Ectodermal cell (in vitro differentiated cells): ENCODE measurements at regions not wholly inside any gene's neighbourhood (a gene's known extent, or its start where the extent isn't known, plus 50 kb on each side); places are given as distances from the start of the nearest gene placed in this dataset.
"Not testable (repeated sequence)": the region's sequence is repeated elsewhere in the genome, so short reads cannot be mapped to it uniquely, and the experiment has no call there.

ENCODE experiments used
- H3K27ac ChIP-seq: 2 replicates; pipeline ENCODE4 v1.7.0; 2013; ENCODE audit warnings: mild to moderate bottlenecking, low read depth, low read length; ENCODE audit not compliant: insufficient read depth, poor library complexity, severe bottlenecking
- H3K27me3 ChIP-seq: 2 replicates; pipeline ENCODE4 v1.7.0; 2013; ENCODE audit warnings: mild to moderate bottlenecking, low read length; ENCODE audit not compliant: insufficient read depth, control insufficient read depth, poor library complexity, severe bottlenecking
- H3K36me3 ChIP-seq: one replicate; pipeline ENCODE4 v1.7.0; 2013; ENCODE audit warnings: low read length; ENCODE audit not compliant: control insufficient read depth, insufficient read depth
- H3K4me1 ChIP-seq: one replicate; pipeline ENCODE4 v1.7.0; 2013; ENCODE audit warnings: low read length; ENCODE audit not compliant: control insufficient read depth, insufficient read depth
- H3K4me3 ChIP-seq: 2 replicates; pipeline ENCODE4 v1.7.0; 2013; ENCODE audit warnings: low read depth, low read length, control low read depth; ENCODE audit not compliant: insufficient read depth
- H3K9me3 ChIP-seq: 2 replicates; pipeline ENCODE4 v1.7.0; 2013; ENCODE audit warnings: mild to moderate bottlenecking, low read length, moderate library complexity; ENCODE audit not compliant: control insufficient read depth
- WGBS, 2 experiments: methylation state at CpG; one replicate each; pipeline ENCODE4 v1.1.7; 2013; ENCODE audit warnings: missing lambda C conversion rate in 2 of 2; 5-methylcytosine and 5-hydroxymethylcytosine counted together

DNA sequence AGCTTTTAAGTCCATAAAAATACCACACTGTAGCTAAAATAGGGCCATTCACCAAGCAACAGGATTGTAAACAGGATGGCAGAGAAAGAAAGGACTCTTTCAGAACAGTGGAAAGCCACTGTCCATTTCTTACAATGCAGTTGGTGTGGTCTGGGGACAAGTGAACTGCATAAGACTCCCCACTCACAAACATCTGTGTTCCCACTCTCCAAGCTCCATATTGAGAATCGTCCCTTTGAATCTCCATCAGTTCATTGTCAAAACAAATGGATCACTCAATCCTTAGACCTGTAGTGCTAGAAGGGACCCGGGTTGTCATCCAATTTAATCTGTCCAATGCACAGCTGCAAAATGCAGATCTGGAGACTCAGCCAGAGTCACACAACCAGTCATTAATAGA is 347.4 kb upstream of the KLHL29 start:
- 93 to 94% methylated on average over 2 of the region's 2 CpGs for WGBS, 2 experiments
- no peaks in the 10 kb centered on the region for H3K27me3 ChIP-seq
- no peaks in the 10 kb centered on the region for H3K9me3 ChIP-seq
- no peaks in the 10 kb centered on the region for H3K36me3 ChIP-seq
- H3K27ac ChIP-seq: no peak overlapping the region
- peaks cover 7% of the 10 kb centered on the region for H3K4me1 ChIP-seq
- no peak overlapping the region for H3K4me3 ChIP-seq

GRCh38 chr2:23041443-23041842 is 343.5 kb upstream of the KLHL29 start:
- Histone ChIP-seq H3K27ac (no peak overlapping the region), H3K4me3 (no peak overlapping the region), H3K4me1 (no peaks in the 10 kb centered on the region), H3K36me3 (no peaks in the 10 kb centered on the region), H3K27me3 (no peaks in the 10 kb centered on the region), H3K9me3 (no peaks in the 10 kb centered on the region)
- 63 to 79% methylated on average over 1 of the region's 1 CpG for WGBS, 2 experiments

DNA sequence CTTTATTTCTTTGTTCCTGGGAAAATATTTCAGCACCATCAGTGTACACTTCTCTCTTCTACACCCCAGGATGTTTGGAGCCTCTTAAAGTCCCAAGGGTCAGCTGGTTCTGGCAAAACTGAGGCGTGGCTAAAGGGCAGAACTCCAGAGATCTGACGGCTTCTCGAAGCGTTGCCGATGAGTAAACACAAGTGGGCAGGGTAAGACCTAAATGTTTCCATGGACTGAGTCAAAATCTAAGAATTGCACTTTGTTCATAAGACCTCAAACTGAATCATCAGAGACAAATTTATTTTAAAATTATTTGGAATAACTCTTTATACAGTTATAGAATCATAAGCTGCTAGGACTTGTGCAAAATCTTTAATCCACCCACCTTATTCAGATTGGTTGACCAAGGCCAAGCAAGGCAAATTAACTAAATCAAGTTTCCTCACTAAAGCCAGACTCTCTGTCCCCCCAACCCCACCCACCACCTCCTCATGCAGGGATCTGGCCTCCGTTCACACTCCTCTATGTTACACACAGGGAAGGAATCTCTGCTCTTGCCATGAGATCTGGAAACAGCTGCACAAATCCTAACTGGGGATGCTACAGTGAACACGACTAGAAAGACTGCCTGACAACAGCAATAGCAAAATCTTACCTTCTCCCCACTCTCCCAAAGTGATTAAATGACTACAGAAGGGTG is 342.6 kb upstream of the KLHL29 start:
- no peaks in the 10 kb centered on the region for H3K27me3 ChIP-seq
- no peaks in the 10 kb centered on the region for H3K36me3 ChIP-seq
- 86 to 87% methylated on average over 7 of the region's 7 CpGs for WGBS, 2 experiments
- H3K4me3 ChIP-seq: no peak overlapping the region
- no peaks in the 10 kb centered on the region for H3K9me3 ChIP-seq
- no peak overlapping the region for H3K27ac ChIP-seq
- no peaks in the 10 kb centered on the region for H3K4me1 ChIP-seq

GRCh38 chr2:23050388-23050787 is 334.6 kb upstream of the KLHL29 start:
- Histone ChIP-seq H3K27ac (no peak overlapping the region), H3K36me3 (no peaks in the 10 kb centered on the region), H3K9me3 (no peaks in the 10 kb centered on the region), H3K4me1 (peaks cover 6% of the 10 kb centered on the region), H3K4me3 (no peak overlapping the region), H3K27me3 (no peaks in the 10 kb centered on the region)
- 49 to 85% methylated on average over 2 of the region's 2 CpGs for WGBS, 2 experiments

DNA sequence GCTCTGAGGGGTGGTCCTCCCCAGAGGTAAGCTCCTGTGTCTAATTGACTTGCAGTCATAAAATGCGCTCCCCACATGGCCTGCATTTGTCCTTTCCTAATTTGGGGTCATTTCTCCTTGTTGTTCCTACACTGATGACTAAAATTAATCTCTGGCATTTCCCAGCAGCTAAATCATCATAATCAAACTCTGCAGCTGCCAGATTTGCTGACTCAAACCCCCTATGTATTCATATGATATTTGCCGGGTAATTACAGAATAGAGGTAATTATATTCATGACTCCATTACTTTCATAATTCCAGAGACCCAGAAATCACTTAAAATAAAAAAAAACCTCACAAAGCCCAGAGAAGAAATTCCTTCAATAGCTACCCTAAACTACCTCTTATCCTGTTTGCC is 331.4 kb upstream of the KLHL29 start:
- no peaks in the 10 kb centered on the region for H3K36me3 ChIP-seq
- no peaks in the 10 kb centered on the region for H3K27me3 ChIP-seq
- no peak overlapping the region for H3K27ac ChIP-seq
- H3K9me3 ChIP-seq: no peaks in the 10 kb centered on the region
- no peak overlapping the region for H3K4me3 ChIP-seq
- 97 to 100% methylated on average over 1 of the region's 2 CpGs for WGBS, 2 experiments
- H3K4me1 ChIP-seq: peaks cover 9% of the 10 kb centered on the region

DNA sequence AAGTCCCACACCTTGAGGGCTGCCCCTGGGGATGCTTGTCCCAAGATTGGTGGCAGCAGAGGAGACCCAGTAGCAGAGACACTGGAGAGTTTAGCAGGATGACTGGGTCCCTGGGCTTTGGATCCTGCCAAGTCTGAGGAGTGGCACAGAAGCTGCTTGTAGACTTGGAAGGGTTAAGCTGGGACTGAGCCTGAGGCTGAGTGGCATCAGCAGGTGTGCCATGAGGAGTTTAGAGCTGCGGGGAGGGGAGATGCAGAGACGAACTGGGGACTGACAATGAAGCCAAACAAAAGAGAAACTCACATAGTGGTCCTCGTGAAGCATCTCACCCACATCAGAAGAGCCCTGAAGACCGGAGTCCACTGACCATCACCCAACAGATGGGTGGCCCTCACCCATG is 329.7 kb upstream of the KLHL29 start:
- H3K27ac ChIP-seq: no peak overlapping the region
- no peaks in the 10 kb centered on the region for H3K9me3 ChIP-seq
- no peaks in the 10 kb centered on the region for H3K27me3 ChIP-seq
- H3K4me1 ChIP-seq: peaks cover 7% of the 10 kb centered on the region
- no peaks in the 10 kb centered on the region for H3K36me3 ChIP-seq
- 74 to 76% methylated on average over 4 of the region's 4 CpGs for WGBS, 2 experiments
- no peak overlapping the region for H3K4me3 ChIP-seq

GRCh38 chr2:23056846-23057245 is 328.1 kb upstream of the KLHL29 start:
- not testable (repeated sequence) for H3K27ac ChIP-seq, H3K36me3 ChIP-seq, H3K4me3 ChIP-seq, H3K4me1 ChIP-seq, H3K9me3 ChIP-seq, H3K27me3 ChIP-seq
- 88 to 93% methylated on average over 4 of the region's 4 CpGs for WGBS, 2 experiments

DNA sequence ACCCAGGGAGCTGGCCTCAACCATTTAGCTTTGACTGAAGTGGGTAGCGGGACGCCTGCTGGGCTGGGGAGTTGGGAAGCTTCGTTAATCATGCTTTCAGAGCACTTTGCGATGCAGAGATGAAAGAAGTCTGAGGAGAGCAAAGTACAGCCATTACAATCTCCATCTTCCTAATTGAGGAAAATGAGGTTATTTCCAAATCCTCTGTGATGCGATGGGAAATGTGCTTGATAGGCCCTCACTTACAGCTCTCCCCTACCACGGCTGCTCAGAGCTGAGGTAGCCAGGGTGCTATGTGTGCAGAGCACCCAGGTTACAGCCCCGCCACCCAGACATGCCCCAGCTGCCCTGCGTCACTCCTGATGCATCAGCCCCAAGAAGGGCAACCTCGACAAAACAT is 326.5 kb upstream of the KLHL29 start:
- Histone ChIP-seq H3K27ac (no peak overlapping the region), H3K4me3 (no peak overlapping the region), H3K27me3 (no peaks in the 10 kb centered on the region), H3K9me3 (no peaks in the 10 kb centered on the region), H3K36me3 (no peaks in the 10 kb centered on the region), H3K4me1 (peaks cover 3% of the 10 kb centered on the region)
- WGBS, 2 experiments: 88 to 92% methylated on average over 9 of the region's 9 CpGs

DNA sequence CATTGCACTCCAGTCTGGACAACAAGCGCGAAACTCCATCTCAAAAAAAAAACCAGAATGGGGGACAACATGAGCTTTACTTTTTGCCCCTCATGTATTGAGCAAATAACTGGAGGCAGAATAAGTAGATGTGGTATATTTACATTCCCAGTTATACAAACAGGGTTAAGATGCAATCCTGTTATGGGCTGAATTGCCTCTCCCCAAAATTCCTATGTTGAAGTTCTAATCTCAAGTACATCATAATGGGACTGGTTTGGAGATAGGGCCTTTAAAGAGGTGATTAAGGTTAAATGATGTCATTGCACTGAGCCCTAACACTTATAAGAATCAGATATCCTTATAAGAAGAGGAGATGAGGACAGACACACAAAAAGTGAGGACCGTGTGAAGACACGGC is 319.8 kb upstream of the KLHL29 start:
- Histone ChIP-seq H3K9me3 (no peaks in the 10 kb centered on the region), H3K27me3 (no peaks in the 10 kb centered on the region)
- WGBS, 2 experiments: 94% methylated on average over 4 of the region's 4 CpGs

DNA sequence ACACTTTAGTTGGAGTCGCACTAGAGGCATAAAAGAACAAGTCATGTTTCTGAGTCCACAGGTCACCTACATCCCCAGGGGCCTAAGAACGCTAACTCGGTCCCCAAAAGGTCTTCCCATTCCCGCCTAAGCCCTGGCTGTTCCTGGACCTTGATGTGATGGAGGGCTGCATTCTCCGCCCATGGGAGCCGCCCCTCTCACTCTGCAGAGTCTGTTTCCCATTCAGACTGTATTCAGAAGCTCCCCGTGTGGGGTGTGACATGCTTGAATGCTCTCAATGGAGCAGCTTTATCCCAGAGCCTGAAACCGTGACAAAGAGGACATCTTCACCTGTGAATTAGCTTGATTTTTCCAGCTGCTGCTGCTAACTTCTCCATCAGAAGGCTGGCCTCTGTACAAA is 319.0 kb upstream of the KLHL29 start:
- no peak overlapping the region for H3K4me3 ChIP-seq
- no peaks in the 10 kb centered on the region for H3K36me3 ChIP-seq
- H3K9me3 ChIP-seq: no peaks in the 10 kb centered on the region
- 49 to 53% methylated on average over 8 of the region's 8 CpGs for WGBS, 2 experiments
- H3K27ac ChIP-seq: no peak overlapping the region
- peaks cover 16% of the 10 kb centered on the region for H3K4me1 ChIP-seq
- no peaks in the 10 kb centered on the region for H3K27me3 ChIP-seq

More for the DNA sequence above, 319.8 kb upstream of the KLHL29 start:
- Histone ChIP-seq H3K36me3 (no peaks in the 10 kb centered on the region), H3K4me1 (peaks cover 10% of the 10 kb centered on the region), H3K4me3 (no peak overlapping the region), H3K27ac (no peak overlapping the region)

GRCh38 chr2:23066686-23067085 is 318.3 kb upstream of the KLHL29 start:
- no peaks in the 10 kb centered on the region for H3K36me3 ChIP-seq
- H3K27me3 ChIP-seq: no peaks in the 10 kb centered on the region
- no peaks in the 10 kb centered on the region for H3K9me3 ChIP-seq
- H3K4me1 ChIP-seq: peaks cover 16% of the 10 kb centered on the region
- 95 to 100% methylated on average over 2 of the region's 3 CpGs for WGBS, 2 experiments
- H3K4me3 ChIP-seq: no peak overlapping the region
- no peak overlapping the region for H3K27ac ChIP-seq
